MM.1S (cell line): ENCODE measurements at regions not wholly inside any gene's neighbourhood (a gene's known extent, or its start where the extent isn't known, plus 50 kb on each side); places are given as distances from the start of the nearest gene placed in this dataset.

Source experiments
- DNase-seq: peaks from one replicate; pipeline ENCODE4 v3.0.0-alpha.2; 2015
- H2AFZ ChIP-seq: fragments of 300-600 bp; sonication (generic); 2 replicates; pipeline ENCODE4 v1.6.0; 2016; ENCODE audit warnings: antibody characterized with exemption, low read length
- H3F3A ChIP-seq: fragments of 300-600 bp; sonication (generic); 2 replicates; pipeline ENCODE4 v1.6.1; 2016; ENCODE audit warnings: mild to moderate bottlenecking, antibody characterized with exemption, low read length, moderate library complexity, mixed read lengths; ENCODE audit not compliant: insufficient read depth
- H3K27ac ChIP-seq: fragments of 300-600 bp; sonication (generic); 2 replicates; pipeline ENCODE4 v1.5.1; 2016; ENCODE audit warnings: mild to moderate bottlenecking, low read length
- H3K27me3 ChIP-seq: fragments of 300-600 bp; sonication (generic); replicated peaks from 2 replicates; pipeline ENCODE4 v1.6.0; 2016; ENCODE audit warnings: low read length; ENCODE audit not compliant: insufficient read depth
- H3K36me3 ChIP-seq: fragments of 300-600 bp; sonication (generic); replicated peaks from 2 replicates; pipeline ENCODE4 v1.6.1; 2016; ENCODE audit warnings: mild to moderate bottlenecking, low read length, mixed read lengths; ENCODE audit not compliant: insufficient read depth
- H3K4me1 ChIP-seq: fragments of 300-600 bp; sonication (generic); 2 replicates; pipeline ENCODE4 v1.6.1; 2016; ENCODE audit warnings: low read length, mixed read lengths
- H3K4me2 ChIP-seq: fragments of 300-600 bp; sonication (generic); 2 replicates; pipeline ENCODE4 v1.6.0; 2016; ENCODE audit warnings: low read depth, low read length
- H3K4me3 ChIP-seq: fragments of 300-600 bp; sonication (generic); 2 replicates; pipeline ENCODE4 v1.5.1; 2016; ENCODE audit warnings: low read length, mixed read lengths
- H3K79me2 ChIP-seq: fragments of 300-600 bp; sonication (generic); 2 replicates; pipeline ENCODE4 v1.6.1; 2016; ENCODE audit warnings: mixed run types, low read length, mixed read lengths
- H3K9ac ChIP-seq: fragments of 300-600 bp; sonication (generic); 2 replicates; pipeline ENCODE4 v1.6.1; 2016; ENCODE audit warnings: low read length, mixed read lengths
- H3K9me2 ChIP-seq: fragments of 300-600 bp; sonication (generic); replicated peaks from 2 replicates; pipeline ENCODE4 v1.6.1; 2016; ENCODE audit warnings: mild to moderate bottlenecking, low read length, mixed read lengths; ENCODE audit not compliant: insufficient read depth
- H3K9me3 ChIP-seq: fragments of 300-600 bp; sonication (generic); replicated peaks from 2 replicates; pipeline ENCODE4 v1.6.1; 2016; ENCODE audit warnings: mild to moderate bottlenecking, low read length, mixed read lengths; ENCODE audit not compliant: insufficient read depth
- H4K20me1 ChIP-seq: fragments of 300-600 bp; sonication (generic); 2 replicates; pipeline ENCODE4 v1.6.1; 2016; ENCODE audit warnings: mild to moderate bottlenecking, low read length, moderate library complexity, mixed read lengths; ENCODE audit not compliant: insufficient read depth
- CTCF ChIP-seq: fragments of 300-600 bp; sonication (generic); IDR thresholded peaks from 2 replicates; pipeline ENCODE4 v1.5.1; 2016; ENCODE audit warnings: antibody characterized with exemption, low read length, mixed read lengths
- EZH2 ChIP-seq: fragments of 300-600 bp; sonication (generic); optimal IDR thresholded peaks from 2 replicates; pipeline ENCODE3; 2017; ENCODE audit warnings: low read depth, mild to moderate bottlenecking, antibody characterized with exemption, low read length, mixed read lengths
- EZH2phosphoT487 ChIP-seq: fragments of 300-600 bp; sonication (generic); IDR thresholded peaks from 2 replicates; pipeline ENCODE4 v1.6.1; 2018; ENCODE audit warnings: antibody characterized with exemption, low read length

GRCh38 chr7:25286756-25287155, 58.5 kb upstream of the NPVF start:
- Histone ChIP-seq H3K9ac (no peak overlapping the region), H3K9me3 (no peaks in the 10 kb centered on the region), H3K27me3 (no peaks in the 10 kb centered on the region), H3K27ac (no peak overlapping the region), H3K79me2 (no peaks in the 10 kb centered on the region), H3K9me2 (no peaks in the 10 kb centered on the region), H3K4me2 (no peak overlapping the region), H3K4me3 (no peak overlapping the region), H3K4me1 (no peaks in the 10 kb centered on the region), H3F3A (no peaks in the 10 kb centered on the region), H4K20me1 (no peaks in the 10 kb centered on the region), H2AFZ (no peak overlapping the region), H3K36me3 (no peaks in the 10 kb centered on the region)
- no peak for DNase-seq
- no peak for TF ChIP-seq EZH2phosphoT487

- H3F3A ChIP-seq, result no peaks in the 10 kb centered on the region
- no peak for TF ChIP-seq CTCF
- no peak for TF ChIP-seq EZH2phosphoT487
- TF ChIP-seq EZH2, result no peak
- H3K9me2 ChIP-seq, result no peaks in the 10 kb centered on the region
- no peak overlapping the region for H3K27ac ChIP-seq
- DNase-seq, result no peak
- H3K4me1 ChIP-seq, result no peaks in the 10 kb centered on the region
- H3K4me2 ChIP-seq, result no peak overlapping the region
- H3K4me3 ChIP-seq, result no peak overlapping the region
- no peaks in the 10 kb centered on the region for H3K27me3 ChIP-seq
- no peaks in the 10 kb centered on the region for H3K36me3 ChIP-seq
- H2AFZ ChIP-seq, result no peak overlapping the region
- H3K9ac ChIP-seq, result no peak overlapping the region
- H4K20me1 ChIP-seq, result no peaks in the 10 kb centered on the region
- no peaks in the 10 kb centered on the region for H3K9me3 ChIP-seq
- H3K79me2 ChIP-seq, result no peaks in the 10 kb centered on the region
These were observed 59.0 kb upstream of the NPVF start for GRCh38 chr7:25287291-25287690.

- no peak for DNase-seq
- no peaks in the 10 kb centered on the region for H3K4me1 ChIP-seq
These were observed 60.4 kb upstream of the NPVF start for GRCh38 chr7:25288556-25289307.

More at GRCh38 chr7:25288556-25289307, 60.4 kb upstream of the NPVF start:
- H3K27me3 ChIP-seq, result no peaks in the 10 kb centered on the region
- no peaks in the 10 kb centered on the region for H3K79me2 ChIP-seq
- no peaks in the 10 kb centered on the region for H3F3A ChIP-seq
- no peaks in the 10 kb centered on the region for H4K20me1 ChIP-seq
- H3K36me3 ChIP-seq, result no peaks in the 10 kb centered on the region
- no peak overlapping the region for H3K4me3 ChIP-seq
- H3K9me2 ChIP-seq, result no peaks in the 10 kb centered on the region
- no peak for TF ChIP-seq EZH2
- no peak for TF ChIP-seq CTCF
- no peak for TF ChIP-seq EZH2phosphoT487
- no peak overlapping the region for H2AFZ ChIP-seq
- no peak overlapping the region for H3K27ac ChIP-seq
- H3K4me2 ChIP-seq, result no peak overlapping the region
- H3K9me3 ChIP-seq, result no peaks in the 10 kb centered on the region
- H3K9ac ChIP-seq, result no peak overlapping the region
